ENCODE measurements at regions not wholly inside any gene's neighbourhood (a gene's known extent, or its start where the extent isn't known, plus 50 kb on each side); places are given as distances from the start of the nearest gene placed in this dataset.

DNA sequence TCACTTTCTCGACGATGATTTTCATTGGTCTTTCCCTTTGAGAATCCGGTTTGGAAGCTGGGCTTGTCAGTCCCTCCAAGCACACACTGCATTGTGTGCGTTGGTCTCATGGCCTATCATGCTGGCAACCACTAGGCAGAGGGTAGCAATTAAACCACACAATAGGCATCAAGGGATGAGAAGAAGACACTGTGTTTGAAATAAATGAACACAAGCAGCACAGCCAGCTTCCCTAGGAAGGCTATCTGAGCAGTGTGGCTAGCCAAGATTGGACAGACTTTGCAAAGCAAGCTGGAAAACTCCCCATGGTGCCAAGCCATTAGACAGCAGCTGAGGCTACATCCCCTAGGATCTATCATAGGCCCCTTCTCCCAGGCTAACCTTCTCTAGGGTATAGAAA lies 288.7 kb downstream of the NUF2 start:
- Histone ChIP-seq H2BK20ac (ENCODE audit: low read depth, low read length) (no peak overlapping the region), H2BK120ac (ENCODE audit: low read depth, low read length) (no peak overlapping the region), H2AK9ac (replicated peaks; ENCODE audit: low read depth, low read length, poor library complexity) (no peak overlapping the region), H3K27ac (ENCODE audit: insufficient read depth, low read length) (no peak overlapping the region), H4K20me1 (ENCODE audit: insufficient read depth, low read length) (no peaks in the 10 kb centered on the region), H2BK5ac (ENCODE audit: low read depth, low read length, poor library complexity, severe bottlenecking) (no peak overlapping the region), H4K8ac (ENCODE audit: low read depth in 2 of 2, low read length in 2 of 2) (no peak overlapping the region), H2AK5ac (ENCODE audit: low read depth, low read length) (no peak overlapping the region), H3K4me1 (ENCODE audit: control insufficient read depth, insufficient read depth, low read length) (no peaks in the 10 kb centered on the region), H2AFZ (replicated peaks; ENCODE audit: low read length, poor library complexity) (no peak overlapping the region), H3K4ac (ENCODE audit: low read depth, low read length) (no peak overlapping the region), H3K79me1 (ENCODE audit: low read depth in 1 of 2, low read length in 2 of 2) (no peaks in the 10 kb centered on the region), H3K56ac (ENCODE audit: extremely low read depth, insufficient read depth, low read length) (no peak overlapping the region), H3K4me3 (ENCODE audit: insufficient read depth, low read depth, low read length) (no peak overlapping the region), H3K9ac (ENCODE audit: low read depth, low read length) (no peak overlapping the region), H3K4me2 (ENCODE audit: low read depth, low read length) (no peak overlapping the region), H3K36me3 (ENCODE audit: control insufficient read depth, insufficient read depth, low read length) (no peaks in the 10 kb centered on the region), H2BK15ac (ENCODE audit: low read depth, low read length) (no peak overlapping the region), H3K14ac (replicated peaks; ENCODE audit: low read depth, low read length) (no peak overlapping the region), H3K9me3 (ENCODE audit: control insufficient read depth, insufficient read depth, low read length) (no peaks in the 10 kb centered on the region), H4K91ac (ENCODE audit: insufficient read depth, low read depth, low read length) (no peak overlapping the region), H3K23ac (ENCODE audit: low read depth, low read length) (no peak overlapping the region), H3K27me3 (ENCODE audit: control insufficient read depth, insufficient read depth, low read length) (no peaks in the 10 kb centered on the region), H3K18ac (ENCODE audit: low read depth, low read length) (no peak overlapping the region), H4K5ac (ENCODE audit: low read depth, low read length) (no peak overlapping the region), H3K9me1 (ENCODE audit: insufficient read depth, low read length) (no peaks in the 10 kb centered on the region)
- TF ChIP-seq SMC3 (IDR thresholded peaks at IDR 0.05; ENCODE audit: low read depth, low read length) (no peak), MXI1 (IDR thresholded peaks at IDR 0.05; ENCODE audit: borderline replicate concordance, low read depth, low read length) (no peak), RFX5 (IDR thresholded peaks at IDR 0.05; ENCODE audit: low read depth, low read length) (no peak), RCOR1 (IDR thresholded peaks at IDR 0.05; ENCODE audit: insufficient replicate concordance, low read length) (no peak), POLR2A (IDR thresholded peaks at IDR 0.05; ENCODE audit: low read depth, low read length) (no peak), MAFK (IDR thresholded peaks at IDR 0.05; ENCODE audit: low read depth, low read length) (no peak), NFE2L2 (IDR thresholded peaks at IDR 0.05; ENCODE audit: low read depth, low read length) (no peak), CHD1 (IDR thresholded peaks at IDR 0.05; ENCODE audit: low read depth, low read length) (no peak)
- TF ChIP-seq, protein P1, sequence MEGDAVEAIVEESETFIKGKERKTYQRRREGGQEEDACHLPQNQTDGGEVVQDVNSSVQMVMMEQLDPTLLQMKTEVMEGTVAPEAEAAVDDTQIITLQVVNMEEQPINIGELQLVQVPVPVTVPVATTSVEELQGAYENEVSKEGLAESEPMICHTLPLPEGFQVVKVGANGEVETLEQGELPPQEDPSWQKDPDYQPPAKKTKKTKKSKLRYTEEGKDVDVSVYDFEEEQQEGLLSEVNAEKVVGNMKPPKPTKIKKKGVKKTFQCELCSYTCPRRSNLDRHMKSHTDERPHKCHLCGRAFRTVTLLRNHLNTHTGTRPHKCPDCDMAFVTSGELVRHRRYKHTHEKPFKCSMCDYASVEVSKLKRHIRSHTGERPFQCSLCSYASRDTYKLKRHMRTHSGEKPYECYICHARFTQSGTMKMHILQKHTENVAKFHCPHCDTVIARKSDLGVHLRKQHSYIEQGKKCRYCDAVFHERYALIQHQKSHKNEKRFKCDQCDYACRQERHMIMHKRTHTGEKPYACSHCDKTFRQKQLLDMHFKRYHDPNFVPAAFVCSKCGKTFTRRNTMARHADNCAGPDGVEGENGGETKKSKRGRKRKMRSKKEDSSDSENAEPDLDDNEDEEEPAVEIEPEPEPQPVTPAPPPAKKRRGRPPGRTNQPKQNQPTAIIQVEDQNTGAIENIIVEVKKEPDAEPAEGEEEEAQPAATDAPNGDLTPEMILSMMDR (conservative IDR thresholded peaks at IDR 0.05; ENCODE audit: low read depth, low read length) = no peak
- CTCF ChIA-PET = no interaction called here
- intact Hi-C loops (cut with micrococcal nuclease) (no loop called here), in situ Hi-C loops (cut with MboI; ENCODE audit: low sequenced_read_pairs) (no loop called here), dilution Hi-C loops (cut with HindIII; ENCODE audit: low sequenced_read_pairs, unreplicated experiment) (no loop called here)
- ATAC-seq (ENCODE audit: low read depth) = no peak
- BruUV-seq (replicated peaks) = no TSS peak
- POLR2A ChIA-PET (ENCODE audit: unreplicated experiment) = no interaction called here
- WGBS, 2 experiments (ENCODE audit: extremely low coverage in 2 of 2, insufficient read length in 1 of 2) = no CpG with 5 or more reads among the region's 4 CpGs
- no peak for DNase-seq

Measured in IMR-90 (cell line).